Stimulated activated CD8-positive, alpha-beta memory T cell treated with anti-CD3 and anti-CD28 coated beads, Interleukin-7, amount 100 ng/mL, for 4 hours (primary cell): ENCODE measurements at regions not wholly inside any gene's neighbourhood (a gene's known extent, or its start where the extent isn't known, plus 50 kb on each side); places are given as distances from the start of the nearest gene placed in this dataset.

Experiments
- DNase-seq, 2 donors: peaks; one replicate each; pipeline ENCODE4 v3.0.0-alpha.2; 2020; ENCODE audit warnings: low read depth in 2 of 2

DNA sequence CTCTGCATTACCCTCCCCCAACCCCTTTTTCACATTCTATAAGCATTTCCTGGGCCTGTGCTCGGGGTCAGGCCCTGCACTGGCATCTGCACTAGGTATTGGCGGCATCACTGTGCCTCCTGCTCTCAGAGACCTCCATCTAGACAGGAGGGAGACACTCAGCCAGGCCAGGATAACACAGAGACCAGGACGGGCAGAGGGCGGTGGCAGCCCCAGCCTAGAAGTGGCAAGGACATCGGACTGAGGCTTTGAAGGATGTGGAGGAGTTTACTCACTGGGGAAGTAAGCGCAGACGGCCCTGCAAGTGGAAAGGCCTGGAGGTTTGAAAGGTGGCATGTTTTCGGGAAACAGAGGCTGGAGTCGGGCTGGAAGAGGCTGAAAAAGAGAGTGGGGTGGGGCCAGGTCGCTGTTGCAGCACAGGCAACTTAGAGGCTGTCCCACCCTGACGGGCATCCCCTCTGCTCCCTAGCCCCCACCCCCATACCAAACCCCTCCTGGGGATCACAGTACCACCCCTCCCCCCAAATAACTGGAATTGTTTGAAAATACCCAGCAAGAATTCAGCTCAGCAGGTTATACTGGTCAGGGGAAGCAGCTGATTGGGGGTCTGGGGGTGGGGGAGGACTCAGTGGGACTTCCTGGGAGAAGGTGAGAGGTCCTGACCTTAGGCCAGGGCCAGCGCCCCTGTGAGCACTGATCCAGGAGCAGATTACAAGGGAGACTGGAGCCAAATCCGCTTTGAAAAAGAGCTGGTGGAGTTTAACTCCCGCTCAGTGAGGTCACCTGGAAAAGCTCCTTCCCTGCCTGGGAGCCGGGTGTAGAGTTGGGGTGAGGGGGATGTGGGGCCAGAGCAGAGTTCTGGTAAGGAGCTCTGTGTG is 121.8 kb upstream of the WNT4 start:
- no peak for DNase-seq

DNA sequence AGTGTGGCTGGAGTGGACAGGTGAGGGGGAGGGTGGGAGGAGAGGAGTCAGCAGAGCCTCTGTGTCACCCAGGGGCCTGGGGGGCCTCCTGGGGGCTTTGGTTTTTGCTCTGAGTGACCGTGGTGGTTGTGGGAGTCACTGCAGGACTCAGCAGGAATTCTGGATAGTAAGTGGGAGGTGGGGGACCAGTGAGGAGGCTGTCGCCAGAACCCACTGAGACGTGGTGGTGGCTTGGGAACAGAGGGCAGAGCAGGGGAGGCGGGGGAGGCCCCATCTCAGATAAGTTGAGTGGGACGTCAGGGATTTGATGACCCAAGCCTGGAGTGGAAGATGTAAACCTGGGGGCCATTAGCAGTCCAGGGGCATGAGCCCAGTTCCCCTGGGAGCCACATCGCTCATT is 123.2 kb upstream of the WNT4 start:
- DNase-seq, result no peak

- DNase-seq, result no peak
Measured at GRCh38 chr1:22267413-22268175, 124.7 kb upstream of the WNT4 start.

DNA sequence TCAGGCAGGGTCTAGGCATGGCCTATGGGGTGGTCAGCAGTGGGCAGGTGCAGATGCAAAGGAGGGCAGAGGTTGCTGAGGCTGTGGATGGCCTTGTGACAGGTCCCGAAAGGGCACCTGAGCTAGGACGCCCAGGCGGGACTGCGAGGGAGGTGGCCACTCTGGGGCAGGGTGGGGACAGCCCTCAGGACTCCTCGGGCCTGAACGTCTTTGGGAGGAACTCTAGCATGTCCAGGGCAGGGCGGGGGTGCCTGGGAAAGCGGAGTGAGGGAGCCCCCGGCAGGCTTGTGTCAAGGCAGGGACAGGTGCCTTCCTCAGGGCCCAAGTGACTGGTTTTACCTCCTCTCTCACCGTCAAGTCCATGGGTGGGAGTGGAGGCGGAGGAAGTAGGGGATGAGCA is 125.4 kb upstream of the WNT4 start:
- DNase-seq, result no peak

DNA sequence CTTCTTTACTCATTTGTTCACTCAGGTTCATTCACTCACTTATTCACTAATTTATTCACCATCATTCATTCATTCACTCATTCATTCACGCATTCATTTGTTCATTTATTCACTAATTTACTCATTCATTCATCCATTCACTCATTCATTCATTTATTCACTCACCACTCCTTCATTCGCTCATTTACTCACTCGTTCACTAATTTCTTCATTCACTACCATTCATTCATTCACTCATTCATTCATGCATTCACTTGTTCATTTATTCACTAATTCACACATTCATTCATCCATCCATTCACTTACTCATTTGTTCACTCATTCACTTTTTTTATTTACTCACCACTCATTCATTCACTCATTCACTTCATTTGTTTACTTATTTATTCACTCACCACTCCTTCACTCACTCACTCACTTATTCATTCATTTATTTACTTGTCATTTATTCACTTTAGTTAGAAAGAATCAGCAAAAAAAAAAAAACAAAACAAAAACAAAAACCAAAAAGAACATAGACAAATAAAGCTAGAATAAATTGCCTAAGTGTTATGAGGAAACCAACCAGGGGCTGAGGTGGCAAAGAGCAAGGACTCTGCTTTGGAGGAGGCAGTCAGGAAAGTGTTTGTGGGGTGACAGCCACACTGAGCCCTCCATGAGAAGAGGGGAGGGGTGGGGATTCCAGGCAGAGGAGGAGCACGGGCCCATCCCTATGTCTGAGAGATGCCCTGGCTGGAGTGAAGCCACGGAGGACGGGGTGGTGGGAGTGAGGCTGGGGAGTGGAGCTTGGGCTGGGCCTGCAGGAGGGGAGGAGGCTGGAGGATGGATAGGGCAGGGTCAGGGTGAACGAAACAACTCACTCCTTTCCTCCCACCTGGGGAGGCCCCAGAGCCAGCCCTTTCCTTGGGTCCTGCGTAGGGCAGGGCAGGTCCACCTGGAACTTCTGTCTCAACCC is 129.2 kb upstream of the WNT4 start:
- no peak for DNase-seq

GRCh38 chr1:22273686-22274681 is 131.1 kb upstream of the WNT4 start:
- DNase-seq, result no peak

DNA sequence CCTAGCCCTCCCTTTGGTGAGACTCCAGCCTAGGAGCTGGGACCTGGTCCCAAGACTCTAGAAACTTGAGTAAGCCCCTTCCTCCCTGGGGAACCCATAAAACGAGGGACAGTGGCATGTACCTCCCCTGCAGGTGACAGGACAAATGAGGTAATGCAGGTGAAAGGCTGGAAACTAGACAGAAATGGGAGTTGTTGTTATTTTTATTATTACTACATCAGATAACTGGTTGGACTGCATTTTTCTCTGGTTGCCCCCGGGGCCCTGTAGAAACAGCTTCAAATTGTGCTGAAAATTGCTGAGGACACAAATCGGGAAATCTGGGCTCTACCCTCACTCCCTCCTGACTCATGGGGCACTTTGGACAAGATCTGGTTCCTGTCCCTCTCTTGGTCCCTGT is 132.3 kb upstream of the WNT4 start:
- DNase-seq, result no peak

- DNase-seq, result peak in 1 of 2 donors; percentile 16
Measured at GRCh38 chr1:22275626-22276395, 132.9 kb upstream of the WNT4 start.

DNA sequence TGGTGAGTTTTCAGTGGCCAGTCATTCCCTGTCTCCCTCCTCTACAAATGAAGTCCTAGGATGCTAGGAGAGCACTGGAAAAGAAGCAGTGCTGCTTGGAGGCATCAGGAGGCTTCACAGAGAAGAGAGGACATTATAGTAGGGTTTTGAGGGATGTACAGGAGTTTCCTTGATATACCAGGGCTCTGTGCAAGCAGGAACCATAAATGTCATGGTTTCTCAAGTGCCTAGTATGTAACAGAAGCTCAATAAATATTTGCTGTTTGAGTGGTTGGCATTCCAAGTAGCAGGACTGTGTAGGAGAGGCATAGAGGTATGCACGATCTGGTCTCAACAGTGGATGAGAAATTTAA is 133.5 kb upstream of the WNT4 start:
- no peak for DNase-seq

- no peak for DNase-seq
Measured at GRCh38 chr1:22277662-22278061, 134.8 kb upstream of the WNT4 start.

- no peak for DNase-seq
Measured at GRCh38 chr1:22279735-22280134, 136.8 kb upstream of the WNT4 start.

DNA sequence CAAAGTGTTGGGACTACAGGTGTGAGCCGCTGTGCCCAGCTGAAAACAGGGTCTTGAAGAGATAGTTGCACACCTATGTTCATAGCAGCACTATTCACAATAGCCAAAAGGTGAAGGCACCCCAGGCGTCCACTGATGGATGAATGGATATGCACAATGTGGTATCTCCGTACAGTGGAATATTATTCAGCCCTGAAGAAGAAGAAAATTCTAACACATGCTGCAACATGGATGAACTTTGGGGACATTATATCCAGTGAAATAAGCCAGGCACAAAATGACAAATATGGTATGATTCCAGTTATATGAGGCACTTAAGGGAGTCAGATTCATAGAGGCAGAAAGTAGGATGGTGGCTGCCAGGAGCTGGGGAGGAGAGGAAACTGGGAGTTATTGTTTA is 137.6 kb upstream of the WNT4 start:
- no peak for DNase-seq

GRCh38 chr1:22281521-22282363 is 138.8 kb upstream of the WNT4 start:
- no peak for DNase-seq

DNA sequence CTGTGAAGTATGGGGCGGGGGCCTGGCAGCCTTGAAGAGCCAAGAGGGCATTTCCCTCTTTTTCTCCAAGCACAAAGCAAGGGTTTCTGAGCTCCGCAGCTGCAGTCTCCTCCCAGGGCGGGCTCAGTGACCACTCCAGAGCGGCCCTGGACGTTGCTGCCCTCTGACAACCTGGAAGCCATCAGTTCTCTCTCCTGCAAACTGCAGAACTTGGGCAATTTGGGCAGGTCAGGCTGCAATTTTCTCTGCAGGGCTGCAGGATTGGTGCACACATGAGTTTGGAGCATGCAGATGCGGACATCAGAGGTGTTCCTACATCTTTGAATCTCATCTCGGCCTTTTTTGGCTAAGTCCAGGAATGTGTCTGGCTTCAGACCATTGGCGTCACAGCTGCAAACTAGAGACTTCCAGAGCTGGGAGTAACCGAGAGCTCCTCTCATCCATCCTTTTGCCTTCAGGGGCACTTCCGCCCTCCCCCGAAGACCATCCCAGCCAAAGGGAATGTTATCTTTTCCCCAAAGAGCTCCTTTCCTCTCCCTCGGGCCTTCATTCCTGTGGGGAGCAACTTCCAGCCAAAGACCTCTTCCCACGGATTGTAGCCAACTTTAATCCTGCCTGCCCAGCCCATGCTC is 139.6 kb upstream of the WNT4 start:
- no peak for DNase-seq

DNA sequence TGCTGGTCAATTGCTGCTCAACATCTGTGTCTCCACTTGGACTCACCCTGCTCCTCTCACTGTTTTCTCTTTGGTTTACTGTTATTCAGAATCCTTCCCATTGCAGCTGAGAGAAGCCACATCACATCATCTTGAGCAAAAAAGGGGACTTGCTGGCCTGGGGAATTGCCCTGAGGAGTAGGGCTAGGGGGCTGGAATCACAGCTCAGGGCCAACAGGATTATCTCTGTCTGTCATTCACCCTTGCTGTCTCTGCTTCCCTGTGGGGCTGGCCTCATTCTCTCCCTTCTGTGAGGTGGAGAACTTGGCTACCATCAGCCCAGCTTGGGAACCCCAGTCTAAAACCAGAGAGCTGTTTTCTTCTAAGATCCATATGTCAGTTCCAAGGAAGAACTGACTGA is 140.7 kb upstream of the WNT4 start:
- DNase-seq, result no peak

- DNase-seq, result no peak
Measured at GRCh38 chr1:22284236-22284635, 141.3 kb upstream of the WNT4 start.

DNA sequence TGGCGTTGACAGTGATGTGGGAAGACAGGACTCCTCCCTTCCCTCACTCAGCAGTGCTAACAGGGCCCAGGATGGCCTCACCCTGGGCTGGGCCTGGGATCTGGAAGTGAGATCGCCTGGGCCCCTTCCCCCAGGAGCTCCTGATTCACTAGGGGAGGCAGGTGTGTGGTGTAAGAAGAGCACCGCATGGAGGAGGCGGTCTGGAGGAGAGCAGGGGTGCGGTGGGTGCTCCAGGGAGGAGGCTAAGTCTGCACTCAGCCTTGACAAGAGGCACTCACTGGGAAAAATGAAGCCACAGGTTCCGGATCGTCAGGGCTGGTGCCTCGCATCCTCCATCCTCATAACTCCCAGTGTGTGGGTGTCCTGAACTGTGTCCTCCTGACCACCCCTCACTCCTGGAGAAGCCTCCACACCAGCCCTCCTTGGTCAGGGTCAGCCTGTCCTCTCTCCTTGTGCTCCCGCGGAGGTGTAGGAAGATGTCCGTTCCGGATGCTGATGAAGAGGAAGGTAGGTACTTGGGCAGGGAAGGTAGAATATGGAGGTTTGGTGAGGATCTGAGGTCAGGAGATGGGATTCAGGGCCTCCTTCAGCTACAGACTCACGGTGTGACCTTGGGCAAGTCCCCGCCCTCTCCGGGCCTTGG is 142.1 kb upstream of the WNT4 start:
- DNase-seq, result no peak
